ENCODE measurements at regions not wholly inside any gene's neighbourhood (a gene's known extent, or its start where the extent isn't known, plus 50 kb on each side); places are given as distances from the start of the nearest gene placed in this dataset.

GRCh38 chr1:82299656-82300055, 498.9 kb downstream of the ADGRL2 start:
- no peak for TF ChIP-seq CTCF (conservative IDR thresholded peaks at IDR 0.05)
- no peak for TF ChIP-seq ZFX (IDR thresholded peaks at IDR 0.05)

All from C4-2B (cell line).